ENCODE measurements at regions not wholly inside any gene's neighbourhood (a gene's known extent, or its start where the extent isn't known, plus 50 kb on each side); places are given as distances from the start of the nearest gene placed in this dataset.
A peak's percentile ranks its signal among the peaks of the same experiment; 100 is the strongest.

DNA sequence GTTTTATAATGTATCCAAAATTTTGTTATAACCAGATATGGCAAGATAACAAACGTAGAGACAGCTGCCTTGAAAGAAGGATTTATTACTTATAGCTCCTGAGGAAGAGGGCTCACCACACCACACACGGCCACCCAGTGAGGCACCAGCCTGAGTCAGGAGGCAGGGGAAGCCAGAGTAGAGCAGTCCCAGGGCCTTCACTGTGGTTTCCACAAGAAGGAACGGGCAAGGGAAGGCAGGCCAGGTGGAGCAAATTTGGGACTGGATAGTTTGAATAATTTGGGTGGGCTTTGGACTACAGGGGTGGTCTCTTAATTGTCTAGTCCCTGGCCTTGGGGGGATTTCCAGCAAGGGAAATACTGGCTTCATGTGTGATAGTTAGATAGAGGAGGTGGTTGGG lies 72.5 kb downstream of the RRAGC start:
- no peaks in the 10 kb centered on the region for H3K4me1 ChIP-seq (ENCODE audit: low read depth)
- DNase-seq (no peak), ATAC-seq (no peak)
- intact Hi-C loops (cut with DNase I, micrococcal nuclease), result no loop called here
- no peaks in the 10 kb centered on the region for H3K36me3 ChIP-seq (ENCODE audit: low read depth)
- no peak overlapping the region for H3K4me3 ChIP-seq
- no peaks in the 10 kb centered on the region for H3K9me3 ChIP-seq
- TF ChIP-seq, protein P1, sequence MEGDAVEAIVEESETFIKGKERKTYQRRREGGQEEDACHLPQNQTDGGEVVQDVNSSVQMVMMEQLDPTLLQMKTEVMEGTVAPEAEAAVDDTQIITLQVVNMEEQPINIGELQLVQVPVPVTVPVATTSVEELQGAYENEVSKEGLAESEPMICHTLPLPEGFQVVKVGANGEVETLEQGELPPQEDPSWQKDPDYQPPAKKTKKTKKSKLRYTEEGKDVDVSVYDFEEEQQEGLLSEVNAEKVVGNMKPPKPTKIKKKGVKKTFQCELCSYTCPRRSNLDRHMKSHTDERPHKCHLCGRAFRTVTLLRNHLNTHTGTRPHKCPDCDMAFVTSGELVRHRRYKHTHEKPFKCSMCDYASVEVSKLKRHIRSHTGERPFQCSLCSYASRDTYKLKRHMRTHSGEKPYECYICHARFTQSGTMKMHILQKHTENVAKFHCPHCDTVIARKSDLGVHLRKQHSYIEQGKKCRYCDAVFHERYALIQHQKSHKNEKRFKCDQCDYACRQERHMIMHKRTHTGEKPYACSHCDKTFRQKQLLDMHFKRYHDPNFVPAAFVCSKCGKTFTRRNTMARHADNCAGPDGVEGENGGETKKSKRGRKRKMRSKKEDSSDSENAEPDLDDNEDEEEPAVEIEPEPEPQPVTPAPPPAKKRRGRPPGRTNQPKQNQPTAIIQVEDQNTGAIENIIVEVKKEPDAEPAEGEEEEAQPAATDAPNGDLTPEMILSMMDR (IDR thresholded peaks at IDR 0.05), result no peak

DNA sequence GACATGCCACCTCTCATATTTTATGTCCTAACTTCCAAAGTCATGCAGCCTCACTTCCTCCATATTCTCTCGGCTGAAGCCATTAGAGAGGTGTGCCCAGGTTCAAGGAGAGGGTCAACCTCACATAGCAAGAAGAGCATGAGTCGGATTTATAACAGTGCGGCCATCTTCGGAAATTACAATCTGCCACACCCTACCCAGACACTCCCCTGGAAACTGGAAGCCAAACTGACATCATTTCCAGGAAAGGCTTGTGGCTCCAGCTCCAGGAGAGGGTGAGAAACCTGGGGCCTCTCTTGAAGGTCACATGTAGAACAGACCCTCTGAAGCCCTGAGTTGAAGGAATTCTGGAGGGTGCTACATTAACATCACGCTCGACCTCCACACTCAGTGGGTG lies 73.5 kb downstream of the RRAGC start:
- DNase-seq (no peak), ATAC-seq (peak; percentile 34)
- H3K36me3 ChIP-seq (ENCODE audit: low read depth), result no peaks in the 10 kb centered on the region
- H3K4me1 ChIP-seq (ENCODE audit: low read depth), result no peaks in the 10 kb centered on the region
- no peaks in the 10 kb centered on the region for H3K9me3 ChIP-seq
- TF ChIP-seq, protein P1 (IDR thresholded peaks at IDR 0.05), result no peak
- no peak overlapping the region for H3K4me3 ChIP-seq
- intact Hi-C loops (cut with DNase I, micrococcal nuclease), result no loop called here

DNA sequence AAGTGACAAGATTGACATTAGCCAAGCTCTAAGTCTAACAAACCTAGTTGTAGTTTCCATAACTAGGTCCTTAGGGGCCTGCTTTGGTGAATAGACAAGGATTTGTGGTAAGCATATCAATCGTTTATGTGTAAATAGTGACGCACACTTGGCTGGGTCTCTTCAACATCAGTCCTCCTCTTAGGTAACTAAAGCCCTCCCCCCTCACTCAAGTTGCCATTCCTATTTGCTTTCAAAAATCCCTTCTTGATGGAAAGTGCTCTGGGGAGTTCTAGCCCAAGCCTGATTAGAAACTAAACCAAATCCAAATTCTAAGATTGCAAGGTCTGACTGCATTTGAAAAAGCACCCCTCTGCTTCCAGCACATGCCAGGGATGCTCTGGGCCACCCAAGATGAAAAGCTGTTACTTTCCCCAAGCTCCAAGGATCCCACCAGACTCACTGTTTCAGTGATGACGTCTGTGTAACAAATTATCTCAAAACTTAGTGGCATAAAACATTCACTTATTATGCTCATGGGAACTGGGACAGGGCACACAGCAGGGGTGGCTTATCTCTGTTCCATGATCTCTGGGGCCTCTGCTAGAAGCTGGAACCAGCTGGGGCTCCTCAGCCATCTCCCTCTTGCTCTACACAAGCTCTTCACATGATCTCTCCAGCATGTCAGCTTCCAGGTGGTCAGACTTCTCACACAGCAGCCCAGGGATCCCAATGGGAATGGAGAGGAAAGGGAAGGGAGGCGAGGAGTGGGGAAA lies 74.1 kb downstream of the RRAGC start:
- DNase-seq (no peak), ATAC-seq (no peak)
- TF ChIP-seq, protein P1 (IDR thresholded peaks at IDR 0.05), result no peak
- Histone ChIP-seq H3K4me3 (no peak overlapping the region), H3K9me3 (no peaks in the 10 kb centered on the region), H3K4me1 (ENCODE audit: low read depth) (no peaks in the 10 kb centered on the region), H3K36me3 (ENCODE audit: low read depth) (no peaks in the 10 kb centered on the region)
- intact Hi-C loops (cut with DNase I, micrococcal nuclease), result no loop called here

GRCh38 chr1:38784452-38785284 lies 74.9 kb downstream of the RRAGC start:
- ATAC-seq (no peak), DNase-seq (no peak)
- no peaks in the 10 kb centered on the region for H3K4me1 ChIP-seq (ENCODE audit: low read depth)
- H3K36me3 ChIP-seq (ENCODE audit: low read depth), result no peaks in the 10 kb centered on the region
- no peaks in the 10 kb centered on the region for H3K9me3 ChIP-seq
- intact Hi-C loops (cut with DNase I, micrococcal nuclease), result no loop called here
- no peak overlapping the region for H3K4me3 ChIP-seq
- TF ChIP-seq, protein P1 (IDR thresholded peaks at IDR 0.05), result no peak

DNA sequence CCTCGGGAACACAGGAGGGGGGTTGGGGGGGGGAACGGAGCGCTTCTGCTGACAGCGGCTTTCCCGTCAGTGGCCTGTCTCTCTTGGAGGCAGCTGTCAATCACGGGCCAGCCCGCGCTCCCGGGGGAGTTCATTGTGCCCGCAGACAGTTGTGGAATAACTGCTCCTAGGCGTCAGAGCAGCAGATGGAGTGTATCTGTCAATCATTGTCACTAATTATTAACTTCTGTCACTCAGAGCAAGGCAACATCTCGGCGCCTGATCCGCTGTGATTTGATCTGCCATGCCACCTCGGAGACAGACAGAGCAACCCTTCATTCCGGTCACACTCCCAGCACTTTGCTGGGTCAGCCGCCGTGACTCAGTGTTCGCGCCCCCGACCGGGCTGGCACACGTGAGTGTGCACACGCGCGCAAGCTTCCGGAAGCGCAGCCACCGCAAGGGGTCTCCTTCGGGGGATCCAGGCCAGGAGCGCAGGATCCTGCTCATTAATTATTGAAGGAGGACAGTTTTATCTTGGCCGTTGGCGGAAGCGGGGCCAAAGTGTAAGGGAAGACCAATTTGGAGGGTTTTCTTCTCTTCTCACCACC lies 75.8 kb downstream of the RRAGC start:
- H3K4me3 ChIP-seq, result no peak overlapping the region
- TF ChIP-seq, protein P1 (IDR thresholded peaks at IDR 0.05), result no peak
- intact Hi-C loops (cut with DNase I, micrococcal nuclease), result no loop called here
- H3K4me1 ChIP-seq (ENCODE audit: low read depth), result no peaks in the 10 kb centered on the region
- DNase-seq (no peak), ATAC-seq (no peak)
- no peaks in the 10 kb centered on the region for H3K36me3 ChIP-seq (ENCODE audit: low read depth)
- no peaks in the 10 kb centered on the region for H3K9me3 ChIP-seq

All from mucosa of descending colon (tissue), 3 donors.